ENCODE measurements at regions not wholly inside any gene's neighbourhood (a gene's known extent, or its start where the extent isn't known, plus 50 kb on each side); places are given as distances from the start of the nearest gene placed in this dataset.
A peak's percentile ranks its signal among the peaks of the same experiment; 100 is the strongest.
"Not testable (repeated sequence)": the region's sequence is repeated elsewhere in the genome, so short reads cannot be mapped to it uniquely, and the experiment has no call there.

DNA sequence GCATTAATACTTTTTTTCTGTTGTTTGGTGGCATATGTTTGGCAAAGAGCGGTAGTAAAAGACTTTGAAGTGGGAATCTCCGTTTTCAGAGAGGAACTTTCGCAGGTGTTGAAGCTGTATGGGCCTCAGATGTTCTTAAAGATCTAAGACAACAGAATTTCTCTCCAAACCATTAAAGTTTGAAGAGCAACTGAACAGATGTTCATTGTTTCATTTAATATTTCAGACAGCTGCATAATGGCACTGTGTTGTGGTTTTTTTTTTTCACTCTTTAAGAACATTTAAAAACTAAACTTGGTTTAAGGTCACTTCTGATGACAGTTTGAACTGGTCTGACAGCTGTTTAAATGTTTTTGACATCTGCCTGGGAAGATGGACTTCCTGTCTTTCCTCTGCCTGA is 882.7 kb upstream of the PCDH10 start:
- DNase-seq: no peak

- DNase-seq: no peak
These were observed 881.8 kb upstream of the PCDH10 start for GRCh38 chr4:132267321-132267720.

GRCh38 chr4:132269303-132269990 is 879.6 kb upstream of the PCDH10 start:
- no peak for DNase-seq

DNA sequence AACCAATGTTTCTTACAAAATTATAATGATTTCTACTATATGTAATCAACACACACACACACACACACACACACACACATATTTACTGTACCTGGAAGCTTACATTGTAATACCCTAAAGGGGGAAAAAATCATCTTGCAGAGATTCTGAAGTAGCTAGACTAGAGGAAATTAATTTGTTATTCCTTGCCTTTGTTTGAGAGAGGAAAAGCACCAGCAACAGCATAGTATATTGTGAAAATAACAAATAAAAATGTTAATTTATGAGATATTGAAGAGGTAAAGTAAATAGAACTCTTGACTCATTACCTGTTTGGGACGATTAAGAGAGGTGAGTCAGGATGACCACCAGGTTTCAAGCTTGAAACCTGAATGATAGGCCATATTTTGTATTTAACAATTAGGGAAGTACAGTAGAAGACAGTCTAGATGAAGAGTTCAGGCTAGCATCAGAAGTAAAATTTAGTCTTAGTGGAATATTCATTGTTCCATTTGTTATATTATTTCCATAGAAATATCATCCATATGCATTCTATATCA is 873.4 kb upstream of the PCDH10 start:
- DNase-seq: no peak

DNA sequence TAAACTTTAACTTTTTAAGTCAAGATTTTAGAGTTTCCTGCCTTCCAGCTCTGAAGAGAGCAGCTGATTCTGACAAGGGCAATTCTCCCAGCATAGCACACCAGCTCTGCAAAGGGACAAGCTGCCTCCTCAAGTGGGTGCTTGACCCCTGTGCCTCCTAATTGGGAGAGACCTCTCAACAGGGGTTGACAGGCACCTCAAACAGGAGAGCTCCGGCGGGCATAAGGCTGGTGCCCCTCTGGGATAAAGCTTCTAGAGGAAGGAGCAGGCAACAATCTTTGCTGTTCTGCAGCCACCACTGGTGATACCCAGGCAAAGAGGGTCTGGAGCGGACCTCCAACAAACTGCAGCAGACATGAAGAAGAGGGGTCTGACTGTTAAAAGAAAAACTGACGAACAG is 872.9 kb upstream of the PCDH10 start:
- no peak for DNase-seq

DNA sequence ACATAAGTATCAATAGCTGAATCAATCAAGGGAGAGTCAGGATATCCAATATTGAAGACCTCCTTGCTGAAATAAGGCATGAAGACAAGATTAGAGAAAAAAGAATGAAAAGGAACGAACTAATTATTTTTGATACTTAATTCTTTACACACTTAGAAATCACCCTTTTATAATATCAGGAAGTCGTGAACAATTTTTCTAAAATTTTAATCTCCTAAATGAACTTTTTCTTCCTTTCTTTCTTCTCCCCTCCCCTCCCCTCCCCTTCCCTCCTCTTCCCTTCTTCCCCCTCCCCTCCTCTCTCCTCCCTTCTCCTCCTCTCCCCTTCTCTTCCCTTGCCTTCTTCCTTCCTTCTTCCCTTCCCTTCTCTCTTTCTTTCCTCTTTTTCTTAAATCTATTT is 872.1 kb upstream of the PCDH10 start:
- no peak for DNase-seq

DNA sequence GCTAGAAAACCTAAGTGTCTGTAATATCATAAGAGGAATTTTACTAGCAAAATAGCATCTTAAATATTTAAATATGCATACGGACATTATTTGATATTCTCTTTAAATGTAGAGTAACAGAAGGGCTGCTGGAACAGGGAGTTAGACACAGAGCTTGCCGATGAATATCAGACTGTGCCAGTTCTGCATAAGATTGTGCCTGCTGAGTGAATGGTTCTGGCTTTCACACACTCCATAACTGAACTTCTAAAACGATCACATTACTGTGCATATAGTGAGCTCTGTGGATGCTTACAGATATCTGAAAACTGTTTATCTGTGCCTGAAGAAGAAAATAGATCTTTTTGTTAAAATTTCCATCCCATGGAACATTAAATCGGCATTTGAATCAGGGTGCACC is 867.4 kb upstream of the PCDH10 start:
- DNase-seq: no peak

DNA sequence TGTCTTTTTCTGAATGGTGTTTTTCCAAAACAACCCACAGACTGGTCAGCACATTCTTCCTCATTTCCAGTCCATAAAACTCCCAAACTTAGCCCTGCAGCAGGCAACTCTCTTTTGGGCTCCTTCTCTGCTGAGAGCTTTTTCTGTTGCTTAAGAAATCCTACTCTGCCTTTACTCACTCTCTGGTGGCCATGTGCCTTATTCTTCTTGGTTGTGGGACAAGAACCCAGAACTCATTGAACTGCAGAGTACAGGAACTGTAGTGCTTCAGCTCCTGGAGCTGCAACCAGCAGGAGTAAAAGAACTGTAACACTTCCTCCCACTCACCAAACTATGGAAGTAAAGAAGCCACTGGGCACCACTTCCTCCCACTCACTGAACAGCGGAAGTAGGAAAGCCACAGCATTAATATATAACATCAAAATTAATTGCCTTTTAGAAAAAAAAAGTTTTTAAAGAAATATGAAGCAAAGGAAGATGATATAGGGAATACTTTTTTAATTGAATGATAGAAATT is 864.1 kb upstream of the PCDH10 start:
- no peak for DNase-seq

GRCh38 chr4:132297346-132297745 is 851.7 kb upstream of the PCDH10 start:
- peak; percentile 50 to 57 for DNase-seq

DNA sequence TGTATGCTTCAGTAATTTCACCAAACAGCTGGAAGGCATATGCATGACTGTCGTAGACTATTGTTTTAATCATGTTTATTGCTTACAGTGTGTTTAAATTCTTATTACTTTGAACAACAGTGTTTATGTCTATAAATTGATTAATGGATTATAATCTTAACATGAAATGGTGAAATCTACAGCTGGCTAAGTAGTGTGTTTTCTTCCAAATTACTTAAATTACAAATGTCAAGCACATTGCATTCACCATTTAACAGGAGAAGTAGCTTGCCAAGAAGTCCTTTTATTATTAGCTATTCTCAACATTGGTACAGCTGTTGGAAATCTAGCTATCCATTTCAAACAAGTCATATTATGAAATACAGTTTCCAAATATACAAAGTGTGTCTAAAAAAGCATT is 849.3 kb upstream of the PCDH10 start:
- DNase-seq: peak; percentile 71 to 80

GRCh38 chr4:132312521-132312920 is 836.6 kb upstream of the PCDH10 start:
- no peak for DNase-seq

DNA sequence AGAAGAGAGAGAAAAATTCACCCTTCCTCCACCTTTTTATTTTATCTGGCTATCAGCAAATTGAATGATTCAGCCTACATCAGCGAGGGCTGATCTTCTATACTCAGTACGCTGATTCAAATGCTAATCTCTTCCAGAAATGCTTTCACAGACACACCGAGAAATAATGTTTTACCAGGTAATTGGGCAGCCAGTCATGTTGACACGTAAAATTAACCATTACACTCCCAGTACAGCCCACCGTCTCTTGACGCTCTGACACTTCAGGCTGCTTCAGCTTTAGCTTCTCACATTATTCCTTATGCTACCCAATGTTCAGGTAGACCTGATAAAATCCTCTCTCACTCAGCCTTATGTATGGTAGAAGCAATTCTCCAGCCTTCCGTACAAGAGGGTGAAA is 835.2 kb upstream of the PCDH10 start:
- no peak for DNase-seq

DNA sequence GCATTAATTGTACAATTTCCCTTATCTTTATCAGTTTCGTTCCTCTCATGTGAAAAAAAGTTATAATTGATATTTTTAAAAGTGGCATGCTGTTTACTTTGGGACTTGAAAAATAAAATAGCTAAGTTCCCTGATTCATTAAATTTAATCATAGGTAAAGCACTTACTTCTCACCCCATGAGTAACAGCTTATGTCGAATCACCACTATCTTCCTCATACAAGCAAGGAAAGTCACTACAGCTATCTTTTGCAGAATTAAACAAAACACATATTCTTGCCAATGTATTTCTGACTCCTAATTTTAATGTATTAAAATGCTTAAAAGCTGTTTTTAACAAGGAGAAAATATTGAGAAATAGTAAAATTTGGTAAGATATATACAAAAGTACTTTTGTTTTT is 832.4 kb upstream of the PCDH10 start:
- DNase-seq: no peak

DNA sequence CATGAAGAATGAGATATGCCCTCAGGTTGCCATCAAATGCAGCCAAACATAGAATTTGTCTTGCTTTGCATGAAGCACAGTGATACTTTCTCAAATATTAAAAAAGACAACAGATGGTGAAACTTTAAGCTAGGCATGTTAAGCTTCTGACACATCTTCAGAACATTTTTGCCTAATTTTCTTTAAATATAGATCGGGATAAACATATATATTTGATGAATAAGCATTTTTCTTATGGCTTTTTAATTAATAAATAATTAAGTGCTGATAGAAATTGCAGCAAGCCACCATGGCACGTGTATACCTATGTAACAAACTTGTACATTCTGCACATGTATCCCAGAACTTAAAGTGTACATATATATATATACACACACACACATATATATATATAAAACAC is 831.2 kb upstream of the PCDH10 start:
- no peak for DNase-seq

DNA sequence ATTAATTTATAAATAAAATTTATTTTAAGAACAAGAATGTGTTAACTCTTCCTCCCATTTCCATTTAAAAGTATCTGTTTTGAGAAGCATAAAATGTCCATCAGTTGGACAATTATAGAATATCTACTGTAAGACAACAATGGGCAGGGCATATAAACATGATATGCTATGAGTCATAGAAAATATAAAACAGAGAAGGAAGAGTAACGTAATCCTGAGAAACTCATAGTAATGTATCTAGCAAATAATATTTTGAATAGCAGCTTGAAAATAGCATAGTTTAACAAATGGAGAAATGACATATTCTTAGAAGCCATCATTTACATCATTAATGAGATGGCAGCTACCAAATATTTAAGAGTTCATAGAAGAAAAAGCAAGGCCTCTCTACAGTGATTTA is 820.3 kb upstream of the PCDH10 start:
- DNase-seq: no peak

- DNase-seq: no peak
These were observed 818.1 kb upstream of the PCDH10 start for GRCh38 chr4:132330994-132331393.

DNA sequence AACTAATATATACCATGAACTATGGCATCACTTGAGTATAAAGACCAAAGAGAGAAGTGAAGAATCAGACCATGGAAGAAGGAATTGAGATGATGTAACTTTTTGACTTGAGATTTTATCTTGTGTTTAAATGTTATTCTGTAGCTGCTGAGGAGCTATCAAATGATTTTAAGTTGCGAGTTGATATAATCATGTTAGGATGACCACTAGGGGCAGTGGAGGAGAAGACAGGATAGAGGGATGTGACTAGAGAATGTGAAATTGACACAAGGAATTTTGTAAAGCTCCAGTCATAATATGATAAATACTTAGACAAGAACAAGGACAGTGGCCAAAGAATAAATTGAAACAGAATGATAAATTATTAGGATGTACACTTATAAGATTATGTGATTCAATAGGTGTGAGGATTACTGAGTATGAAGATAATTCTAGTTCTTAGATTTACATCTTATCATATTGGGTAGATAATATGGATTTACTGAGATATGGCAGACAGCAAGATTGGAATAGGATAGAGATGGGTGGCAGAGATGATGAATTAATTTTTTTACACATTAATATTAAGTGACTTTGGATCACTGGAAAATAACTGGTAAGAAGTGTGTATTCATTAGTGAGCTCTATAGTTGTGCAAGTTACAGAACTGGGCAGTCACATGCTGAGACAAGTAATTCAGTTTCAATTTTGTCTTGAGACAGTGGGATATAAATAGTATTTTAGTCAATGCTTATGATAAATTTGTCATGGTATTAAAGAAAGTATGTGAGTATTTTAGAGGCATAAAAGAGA is 816.0 kb upstream of the PCDH10 start:
- no peak for DNase-seq

GRCh38 chr4:132333724-132334047 is 815.4 kb upstream of the PCDH10 start:
- no peak for DNase-seq

DNA sequence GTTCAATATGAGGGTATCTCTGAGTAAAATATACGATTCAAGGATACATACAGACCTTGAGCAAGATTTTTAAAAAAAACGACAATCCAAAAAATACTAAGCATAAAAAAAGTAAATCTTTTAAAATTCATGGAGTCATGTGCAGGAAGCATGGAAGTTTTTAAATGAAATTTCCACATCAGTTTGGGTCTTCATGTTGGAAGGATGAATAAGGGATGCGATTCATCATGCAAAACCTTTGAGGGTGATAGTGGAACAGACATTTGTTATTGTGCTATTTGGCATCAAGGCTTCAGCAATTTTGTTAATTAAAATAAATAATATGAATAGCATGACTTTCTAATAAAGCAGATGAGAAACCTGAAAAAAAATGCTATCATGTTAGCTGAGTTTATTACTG is 815.0 kb upstream of the PCDH10 start:
- DNase-seq: no peak

GRCh38 chr4:132344924-132345828 is 803.9 kb upstream of the PCDH10 start:
- DNase-seq: no peak

GRCh38 chr4:132346016-132346415 is 803.1 kb upstream of the PCDH10 start:
- no peak for DNase-seq

GRCh38 chr4:132351606-132352005 is 797.5 kb upstream of the PCDH10 start:
- DNase-seq: not testable (repeated sequence)

Data from right lung (tissue), 2 donors.